HFF-Myc (cell line): ENCODE measurements at regions not wholly inside any gene's neighbourhood (a gene's known extent, or its start where the extent isn't known, plus 50 kb on each side); places are given as distances from the start of the nearest gene placed in this dataset.

Experiments
- DNase-seq: peaks from one replicate; pipeline ENCODE4 v3.0.0-alpha.2; 2011; ENCODE audit warnings: low read depth; ENCODE audit errors: extremely low read depth
- H3K4me3 ChIP-seq: replicated peaks from 2 replicates; pipeline ENCODE4 v1.5.1; 2011; ENCODE audit warnings: low read depth, mild to moderate bottlenecking, control low read depth, low read length
- CTCF ChIP-seq: IDR thresholded peaks from 2 replicates; pipeline ENCODE4 v1.5.1; 2012; ENCODE audit warnings: mild to moderate bottlenecking, low read depth, low read length, control low read depth; ENCODE audit errors: missing control alignments

GRCh38 chr2:8537562-8538155 lies 144.2 kb upstream of the ID2 start:
- TF ChIP-seq CTCF: no peak
- H3K4me3 ChIP-seq: no peak overlapping the region
- DNase-seq: no peak

GRCh38 chr2:8538531-8538930 lies 143.3 kb upstream of the ID2 start:
- DNase-seq: no peak
- no peak for TF ChIP-seq CTCF

GRCh38 chr2:8538931-8539621 lies 142.8 kb upstream of the ID2 start:
- TF ChIP-seq CTCF: no peak
- no peak overlapping the region for H3K4me3 ChIP-seq

More at GRCh38 chr2:8538531-8538930, 143.3 kb upstream of the ID2 start:
- H3K4me3 ChIP-seq: no peak overlapping the region

GRCh38 chr2:8539743-8540551 lies 141.9 kb upstream of the ID2 start:
- TF ChIP-seq CTCF: no peak
- no peak for DNase-seq
- no peak overlapping the region for H3K4me3 ChIP-seq

More at GRCh38 chr2:8538931-8539621, 142.8 kb upstream of the ID2 start:
- no peak for DNase-seq

GRCh38 chr2:8540552-8541055 lies 141.3 kb upstream of the ID2 start:
- no peak for TF ChIP-seq CTCF
- no peak for DNase-seq
- H3K4me3 ChIP-seq: no peak overlapping the region

GRCh38 chr2:8541223-8541622 lies 140.6 kb upstream of the ID2 start:
- H3K4me3 ChIP-seq: no peak overlapping the region
- DNase-seq: no peak
- TF ChIP-seq CTCF: no peak
